ENCODE measurements at regions not wholly inside any gene's neighbourhood (a gene's known extent, or its start where the extent isn't known, plus 50 kb on each side); places are given as distances from the start of the nearest gene placed in this dataset.

DNA sequence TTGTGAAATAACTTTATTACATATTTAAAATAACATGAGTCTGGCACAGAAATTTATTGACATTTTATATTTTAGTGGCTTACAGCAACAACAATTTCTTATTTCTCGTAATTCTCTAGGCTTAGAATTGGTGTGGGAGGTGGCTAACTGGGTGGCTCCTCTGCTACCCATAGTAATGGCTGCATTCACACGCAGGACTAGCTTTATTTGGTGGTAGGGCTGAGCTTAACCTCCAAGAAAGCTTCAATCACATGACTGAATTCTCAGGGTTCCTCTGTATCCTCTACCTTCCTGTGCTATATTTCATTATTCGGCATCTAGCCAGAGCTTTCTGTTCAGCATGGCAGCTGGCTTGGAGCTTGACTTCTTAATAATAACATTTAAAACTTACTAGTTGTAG is 138.8 kb downstream of the ZWINT start:
- Histone ChIP-seq H2AFZ (ENCODE audit: low read depth, low read length) (no peak overlapping the region), H3K9me3 (ENCODE audit: insufficient read depth, low read depth, low read length) (no peaks in the 10 kb centered on the region), H3K9ac (ENCODE audit: low read length) (no peak overlapping the region), H4K20me1 (ENCODE audit: insufficient read depth, low read length) (no peaks in the 10 kb centered on the region), H3K4me1 (ENCODE audit: insufficient read depth, low read length) (no peaks in the 10 kb centered on the region), H3K79me2 (ENCODE audit: insufficient read depth, low read length) (no peaks in the 10 kb centered on the region), H3K27me3 (ENCODE audit: insufficient read depth, low read length) (no peaks in the 10 kb centered on the region), H3K36me3 (ENCODE audit: insufficient read depth, low read length) (no peaks in the 10 kb centered on the region), H3K4me3 (ENCODE audit: insufficient read depth, low read depth, low read length) (no peak overlapping the region), H3K4me2 (ENCODE audit: low read length) (no peak overlapping the region), H3K27ac (ENCODE audit: low read depth, low read length) (no peak overlapping the region)
- Mint-ChIP-seq H3K36me3 (ENCODE audit: low read depth, unreplicated experiment) (no peaks in the 10 kb centered on the region), H3K27ac (ENCODE audit: unreplicated experiment) (no peak overlapping the region), H3K27me3 (ENCODE audit: low read depth, unreplicated experiment) (no peaks in the 10 kb centered on the region), H3K4me1 (ENCODE audit: low read depth, unreplicated experiment) (no peaks in the 10 kb centered on the region), H3K4me3 (ENCODE audit: unreplicated experiment) (no peak overlapping the region), H3K9me3 (ENCODE audit: unreplicated experiment) (no peaks in the 10 kb centered on the region)
- TF ChIP-seq EZH2 (IDR thresholded peaks at IDR 0.05; ENCODE audit: insufficient read depth, low read length) = no peak
- no peak for TF ChIP-seq CTCF (IDR thresholded peaks at IDR 0.05; ENCODE audit: insufficient read depth, low read depth, low read length)
- no peak for FAIRE-seq
- no peak for DNase-seq (ENCODE audit: low read depth)

GRCh38 chr10:56212951-56213350 is 148.1 kb downstream of the ZWINT start:
- no peak overlapping the region for H3K27ac Mint-ChIP-seq (ENCODE audit: unreplicated experiment)
- no peaks in the 10 kb centered on the region for H3K79me2 ChIP-seq (ENCODE audit: insufficient read depth, low read length)
- peaks cover 2% of the 10 kb centered on the region for H3K9me3 Mint-ChIP-seq (ENCODE audit: unreplicated experiment)
- no peaks in the 10 kb centered on the region for H3K36me3 Mint-ChIP-seq (ENCODE audit: low read depth, unreplicated experiment)
- no peaks in the 10 kb centered on the region for H3K36me3 ChIP-seq (ENCODE audit: insufficient read depth, low read length)
- no peak overlapping the region for H3K4me3 Mint-ChIP-seq (ENCODE audit: unreplicated experiment)
- no peaks in the 10 kb centered on the region for H3K4me1 ChIP-seq (ENCODE audit: insufficient read depth, low read length)
- no peaks in the 10 kb centered on the region for H3K27me3 ChIP-seq (ENCODE audit: insufficient read depth, low read length)
- peaks cover 8% of the 10 kb centered on the region for H3K9me3 ChIP-seq (ENCODE audit: insufficient read depth, low read depth, low read length)
- no peak for TF ChIP-seq EZH2 (IDR thresholded peaks at IDR 0.05; ENCODE audit: insufficient read depth, low read length)
- TF ChIP-seq CTCF (IDR thresholded peaks at IDR 0.05; ENCODE audit: insufficient read depth, low read depth, low read length) = no peak
- no peak overlapping the region for H3K9ac ChIP-seq (ENCODE audit: low read length)
- no peak overlapping the region for H3K4me3 ChIP-seq (ENCODE audit: insufficient read depth, low read depth, low read length)
- no peak for DNase-seq (ENCODE audit: low read depth)
- H3K27me3 Mint-ChIP-seq (ENCODE audit: low read depth, unreplicated experiment) = no peaks in the 10 kb centered on the region
- no peaks in the 10 kb centered on the region for H4K20me1 ChIP-seq (ENCODE audit: insufficient read depth, low read length)
- H3K27ac ChIP-seq (ENCODE audit: low read depth, low read length) = no peak overlapping the region
- peaks cover 2% of the 10 kb centered on the region for H3K4me1 Mint-ChIP-seq (ENCODE audit: low read depth, unreplicated experiment)
- no peak for FAIRE-seq
- H2AFZ ChIP-seq (ENCODE audit: low read depth, low read length) = no peak overlapping the region
- no peak overlapping the region for H3K4me2 ChIP-seq (ENCODE audit: low read length)

GRCh38 chr10:56181607-56182006 is 179.5 kb downstream of the ZWINT start:
- no peaks in the 10 kb centered on the region for H3K9me3 Mint-ChIP-seq (ENCODE audit: unreplicated experiment)
- no peak overlapping the region for H3K4me2 ChIP-seq (ENCODE audit: low read length)
- H4K20me1 ChIP-seq (ENCODE audit: insufficient read depth, low read length) = no peaks in the 10 kb centered on the region
- no peaks in the 10 kb centered on the region for H3K27me3 ChIP-seq (ENCODE audit: insufficient read depth, low read length)
- no peaks in the 10 kb centered on the region for H3K36me3 ChIP-seq (ENCODE audit: insufficient read depth, low read length)
- no peaks in the 10 kb centered on the region for H3K36me3 Mint-ChIP-seq (ENCODE audit: low read depth, unreplicated experiment)
- H3K79me2 ChIP-seq (ENCODE audit: insufficient read depth, low read length) = no peaks in the 10 kb centered on the region
- FAIRE-seq (no peak), DNase-seq (ENCODE audit: low read depth) (no peak)
- no peak overlapping the region for H3K27ac Mint-ChIP-seq (ENCODE audit: unreplicated experiment)
- no peak for TF ChIP-seq CTCF (IDR thresholded peaks at IDR 0.05; ENCODE audit: insufficient read depth, low read depth, low read length)
- TF ChIP-seq EZH2 (IDR thresholded peaks at IDR 0.05; ENCODE audit: insufficient read depth, low read length) = no peak
- H3K9me3 ChIP-seq (ENCODE audit: insufficient read depth, low read depth, low read length) = no peaks in the 10 kb centered on the region
- H3K4me1 ChIP-seq (ENCODE audit: insufficient read depth, low read length) = no peaks in the 10 kb centered on the region
- no peaks in the 10 kb centered on the region for H3K27me3 Mint-ChIP-seq (ENCODE audit: low read depth, unreplicated experiment)
- H3K4me3 ChIP-seq (ENCODE audit: insufficient read depth, low read depth, low read length) = no peak overlapping the region
- H3K4me3 Mint-ChIP-seq (ENCODE audit: unreplicated experiment) = no peak overlapping the region
- H3K4me1 Mint-ChIP-seq (ENCODE audit: low read depth, unreplicated experiment) = no peaks in the 10 kb centered on the region
- no peak overlapping the region for H2AFZ ChIP-seq (ENCODE audit: low read depth, low read length)
- no peak overlapping the region for H3K9ac ChIP-seq (ENCODE audit: low read length)
- H3K27ac ChIP-seq (ENCODE audit: low read depth, low read length) = no peak overlapping the region

Measured in astrocyte (in vitro differentiated cells and primary cell).